ENCODE measurements at regions not wholly inside any gene's neighbourhood (a gene's known extent, or its start where the extent isn't known, plus 50 kb on each side); places are given as distances from the start of the nearest gene placed in this dataset.

- WGBS = 97% methylated on average over 25 of the region's 25 CpGs
- Histone ChIP-seq H3K27me3 (ENCODE audit: control insufficient read depth in 2 of 2, insufficient read depth in 1 of 2, low read length in 1 of 2) (no peaks in the 10 kb centered on the region), H3K4me3 (ENCODE audit: low read length in 2 of 2) (no peak overlapping the region), H3K9me3 (ENCODE audit: control insufficient read depth in 2 of 2, insufficient read depth in 1 of 2, low read length in 1 of 2) (peaks cover 0 to 3% of the 10 kb centered on the region in 2 donors), H3K4me1 (ENCODE audit: control insufficient read depth in 2 of 2, insufficient read depth in 2 of 2, low read length in 2 of 2) (no peaks in the 10 kb centered on the region), H3K27ac (ENCODE audit: low read depth in 1 of 2, low read length in 1 of 2) (no peak overlapping the region), H3K36me3 (ENCODE audit: control insufficient read depth in 2 of 2, insufficient read depth in 2 of 2, low read length in 1 of 2) (no peaks in the 10 kb centered on the region)
- DNase-seq (ENCODE audit: low read depth in 6 of 9, low spot score in 9 of 9) = no peak
Observed at GRCh38 chr11:98566978-98567377, 453.8 kb upstream of the CNTN5 start.

DNA sequence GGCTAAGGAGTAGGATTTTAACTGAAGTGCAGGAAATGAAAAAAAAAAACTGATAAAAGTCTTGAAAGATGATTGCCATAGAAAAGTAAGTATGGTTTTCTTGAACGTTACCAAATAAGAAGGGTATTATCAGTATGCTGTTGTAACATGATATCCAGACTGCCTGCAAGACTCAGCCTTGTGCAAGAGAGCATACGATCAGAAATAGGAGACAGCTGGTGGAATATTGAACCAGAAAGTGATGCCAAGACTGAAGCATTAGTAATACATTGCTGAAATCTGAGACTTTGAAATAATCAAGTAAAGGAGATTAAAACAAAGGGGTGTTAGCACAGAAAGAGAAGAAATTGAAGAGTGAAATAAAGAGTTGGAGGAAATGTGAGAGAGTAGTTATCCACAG is 452.7 kb upstream of the CNTN5 start:
- 88% methylated on average over 2 of the region's 2 CpGs for WGBS
- Histone ChIP-seq H3K27me3 (ENCODE audit: control insufficient read depth in 2 of 2, insufficient read depth in 1 of 2, low read length in 1 of 2) (no peaks in the 10 kb centered on the region), H3K4me1 (ENCODE audit: control insufficient read depth in 2 of 2, insufficient read depth in 2 of 2, low read length in 2 of 2) (no peaks in the 10 kb centered on the region), H3K4me3 (ENCODE audit: low read length in 2 of 2) (no peak overlapping the region), H3K27ac (ENCODE audit: low read depth in 1 of 2, low read length in 1 of 2) (no peak overlapping the region), H3K36me3 (ENCODE audit: control insufficient read depth in 2 of 2, insufficient read depth in 2 of 2, low read length in 1 of 2) (no peaks in the 10 kb centered on the region), H3K9me3 (ENCODE audit: control insufficient read depth in 2 of 2, insufficient read depth in 1 of 2, low read length in 1 of 2) (peaks cover 0 to 3% of the 10 kb centered on the region in 2 donors)
- no peak for DNase-seq (ENCODE audit: low read depth in 6 of 9, low spot score in 9 of 9)

GRCh38 chr11:98572941-98573340 is 447.8 kb upstream of the CNTN5 start:
- DNase-seq (ENCODE audit: low read depth in 6 of 9, low spot score in 9 of 9) = no peak
- H3K27me3 ChIP-seq (ENCODE audit: control insufficient read depth in 2 of 2, insufficient read depth in 1 of 2, low read length in 1 of 2) = no peaks in the 10 kb centered on the region
- H3K4me1 ChIP-seq (ENCODE audit: control insufficient read depth in 2 of 2, insufficient read depth in 2 of 2, low read length in 2 of 2) = no peaks in the 10 kb centered on the region
- no peak overlapping the region for H3K4me3 ChIP-seq (ENCODE audit: low read length in 2 of 2)
- 27% methylated on average over 1 of the region's 1 CpG for WGBS
- H3K9me3 ChIP-seq (ENCODE audit: control insufficient read depth in 2 of 2, insufficient read depth in 1 of 2, low read length in 1 of 2) = no peaks in the 10 kb centered on the region
- H3K36me3 ChIP-seq (ENCODE audit: control insufficient read depth in 2 of 2, insufficient read depth in 2 of 2, low read length in 1 of 2) = no peaks in the 10 kb centered on the region
- H3K27ac ChIP-seq (ENCODE audit: low read depth in 1 of 2, low read length in 1 of 2) = no peak overlapping the region

DNA sequence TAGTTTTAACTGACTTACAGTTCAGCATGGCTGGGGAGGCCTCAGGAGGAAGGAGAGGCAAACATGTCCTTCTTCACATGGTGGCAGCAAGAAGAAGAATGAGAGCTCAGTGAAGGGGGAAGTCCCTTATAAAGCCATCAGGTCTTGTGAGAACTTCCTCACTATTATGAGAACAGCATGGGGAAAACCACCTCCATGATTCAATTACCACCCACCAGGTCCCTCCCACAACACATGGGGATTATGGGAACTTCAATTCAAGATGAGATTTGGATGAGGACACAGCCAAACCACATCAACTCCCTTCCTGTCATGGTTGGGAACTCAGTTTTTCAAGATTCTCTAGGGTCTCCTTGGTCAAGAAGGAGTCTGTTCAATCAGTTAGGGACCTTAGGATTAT is 432.9 kb upstream of the CNTN5 start:
- Histone ChIP-seq H3K4me3 (ENCODE audit: low read length in 2 of 2) (no peak overlapping the region), H3K27me3 (ENCODE audit: control insufficient read depth in 2 of 2, insufficient read depth in 1 of 2, low read length in 1 of 2) (no peaks in the 10 kb centered on the region), H3K9me3 (ENCODE audit: control insufficient read depth in 2 of 2, insufficient read depth in 1 of 2, low read length in 1 of 2) (no peaks in the 10 kb centered on the region), H3K36me3 (ENCODE audit: control insufficient read depth in 2 of 2, insufficient read depth in 2 of 2, low read length in 1 of 2) (no peaks in the 10 kb centered on the region), H3K4me1 (ENCODE audit: control insufficient read depth in 2 of 2, insufficient read depth in 2 of 2, low read length in 2 of 2) (no peaks in the 10 kb centered on the region), H3K27ac (ENCODE audit: low read depth in 1 of 2, low read length in 1 of 2) (no peak overlapping the region)
- no peak for DNase-seq (ENCODE audit: low read depth in 6 of 9, low spot score in 9 of 9)

GRCh38 chr11:98589967-98590366 is 430.8 kb upstream of the CNTN5 start:
- Histone ChIP-seq H3K4me3 (ENCODE audit: low read length in 2 of 2) (no peak overlapping the region), H3K36me3 (ENCODE audit: control insufficient read depth in 2 of 2, insufficient read depth in 2 of 2, low read length in 1 of 2) (no peaks in the 10 kb centered on the region), H3K9me3 (ENCODE audit: control insufficient read depth in 2 of 2, insufficient read depth in 1 of 2, low read length in 1 of 2) (no peaks in the 10 kb centered on the region), H3K4me1 (ENCODE audit: control insufficient read depth in 2 of 2, insufficient read depth in 2 of 2, low read length in 2 of 2) (no peaks in the 10 kb centered on the region), H3K27me3 (ENCODE audit: control insufficient read depth in 2 of 2, insufficient read depth in 1 of 2, low read length in 1 of 2) (no peaks in the 10 kb centered on the region), H3K27ac (ENCODE audit: low read depth in 1 of 2, low read length in 1 of 2) (no peak overlapping the region)
- WGBS = 22% methylated on average over 5 of the region's 5 CpGs
- DNase-seq (ENCODE audit: low read depth in 6 of 9, low spot score in 9 of 9) = no peak

GRCh38 chr11:98600103-98600502 is 420.6 kb upstream of the CNTN5 start:
- H3K9me3 ChIP-seq (ENCODE audit: control insufficient read depth in 2 of 2, insufficient read depth in 1 of 2, low read length in 1 of 2) = no peaks in the 10 kb centered on the region
- WGBS = 94% methylated on average over 3 of the region's 3 CpGs
- DNase-seq (ENCODE audit: low read depth in 6 of 9, low spot score in 9 of 9) = no peak
- no peak overlapping the region for H3K27ac ChIP-seq (ENCODE audit: low read depth in 1 of 2, low read length in 1 of 2)
- H3K4me3 ChIP-seq (ENCODE audit: low read length in 2 of 2) = no peak overlapping the region
- no peaks in the 10 kb centered on the region for H3K4me1 ChIP-seq (ENCODE audit: control insufficient read depth in 2 of 2, insufficient read depth in 2 of 2, low read length in 2 of 2)
- H3K27me3 ChIP-seq (ENCODE audit: control insufficient read depth in 2 of 2, insufficient read depth in 1 of 2, low read length in 1 of 2) = no peaks in the 10 kb centered on the region
- H3K36me3 ChIP-seq (ENCODE audit: control insufficient read depth in 2 of 2, insufficient read depth in 2 of 2, low read length in 1 of 2) = no peaks in the 10 kb centered on the region

GRCh38 chr11:98600786-98601773 is 419.7 kb upstream of the CNTN5 start:
- Histone ChIP-seq H3K27me3 (ENCODE audit: control insufficient read depth in 2 of 2, insufficient read depth in 1 of 2, low read length in 1 of 2) (no peaks in the 10 kb centered on the region), H3K36me3 (ENCODE audit: control insufficient read depth in 2 of 2, insufficient read depth in 2 of 2, low read length in 1 of 2) (no peaks in the 10 kb centered on the region), H3K9me3 (ENCODE audit: control insufficient read depth in 2 of 2, insufficient read depth in 1 of 2, low read length in 1 of 2) (no peaks in the 10 kb centered on the region), H3K27ac (ENCODE audit: low read depth in 1 of 2, low read length in 1 of 2) (no peak overlapping the region), H3K4me3 (ENCODE audit: low read length in 2 of 2) (no peak overlapping the region), H3K4me1 (ENCODE audit: control insufficient read depth in 2 of 2, insufficient read depth in 2 of 2, low read length in 2 of 2) (no peaks in the 10 kb centered on the region)
- 81% methylated on average over 8 of the region's 8 CpGs for WGBS
- no peak for DNase-seq (ENCODE audit: low read depth in 6 of 9, low spot score in 9 of 9)

DNA sequence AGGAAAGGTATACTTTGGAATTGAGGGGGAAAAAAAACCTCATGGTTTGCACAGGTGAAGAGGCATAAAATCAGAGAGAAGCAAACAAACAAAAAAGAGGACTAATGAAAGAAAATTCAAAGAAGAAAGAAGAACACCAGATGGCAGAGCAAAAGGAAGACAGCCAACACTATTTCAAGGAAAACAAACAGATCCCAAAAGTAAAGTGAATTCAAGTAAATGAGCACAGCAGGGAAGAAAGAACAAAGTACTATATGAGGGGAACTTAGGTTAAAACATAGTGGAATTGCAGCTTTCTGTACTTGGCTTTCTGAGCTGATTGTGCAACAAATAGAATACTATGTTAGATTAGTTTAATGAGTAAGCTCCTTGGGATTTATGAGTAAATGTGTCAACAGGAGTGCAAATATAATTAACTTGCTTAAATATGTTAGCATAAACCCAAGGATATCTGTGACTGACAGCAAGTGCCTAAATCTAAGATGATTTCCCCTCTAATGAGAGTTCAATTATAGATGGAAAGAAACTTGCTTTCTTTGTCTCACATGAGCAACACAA is 404.6 kb upstream of the CNTN5 start:
- Histone ChIP-seq H3K36me3 (ENCODE audit: control insufficient read depth in 2 of 2, insufficient read depth in 2 of 2, low read length in 1 of 2) (no peaks in the 10 kb centered on the region), H3K27ac (ENCODE audit: low read depth in 1 of 2, low read length in 1 of 2) (no peak overlapping the region), H3K27me3 (ENCODE audit: control insufficient read depth in 2 of 2, insufficient read depth in 1 of 2, low read length in 1 of 2) (no peaks in the 10 kb centered on the region), H3K4me3 (ENCODE audit: low read length in 2 of 2) (no peak overlapping the region), H3K9me3 (ENCODE audit: control insufficient read depth in 2 of 2, insufficient read depth in 1 of 2, low read length in 1 of 2) (peaks cover 0 to 8% of the 10 kb centered on the region in 2 donors), H3K4me1 (ENCODE audit: control insufficient read depth in 2 of 2, insufficient read depth in 2 of 2, low read length in 2 of 2) (no peaks in the 10 kb centered on the region)
- no peak for DNase-seq (ENCODE audit: low read depth in 6 of 9, low spot score in 9 of 9)

GRCh38 chr11:98621767-98622166 is 399.0 kb upstream of the CNTN5 start:
- Histone ChIP-seq H3K27ac (ENCODE audit: low read depth in 1 of 2, low read length in 1 of 2) (no peak overlapping the region), H3K9me3 (ENCODE audit: control insufficient read depth in 2 of 2, insufficient read depth in 1 of 2, low read length in 1 of 2) (peaks cover 0 to 12% of the 10 kb centered on the region in 2 donors), H3K27me3 (ENCODE audit: control insufficient read depth in 2 of 2, insufficient read depth in 1 of 2, low read length in 1 of 2) (no peaks in the 10 kb centered on the region), H3K4me3 (ENCODE audit: low read length in 2 of 2) (no peak overlapping the region), H3K4me1 (ENCODE audit: control insufficient read depth in 2 of 2, insufficient read depth in 2 of 2, low read length in 2 of 2) (no peaks in the 10 kb centered on the region), H3K36me3 (ENCODE audit: control insufficient read depth in 2 of 2, insufficient read depth in 2 of 2, low read length in 1 of 2) (no peaks in the 10 kb centered on the region)
- DNase-seq (ENCODE audit: low read depth in 6 of 9, low spot score in 9 of 9) = no peak
